Stimulated activated naive B cell treated with anti-CD40 and anti-IgM and Interleukin-4, amounts not matched to agents 10 μg/mL and 1 μg/mL and 100 μg/mL, for 72 hours (primary cell): ENCODE measurements at regions not wholly inside any gene's neighbourhood (a gene's known extent, or its start where the extent isn't known, plus 50 kb on each side); places are given as distances from the start of the nearest gene placed in this dataset.
"Not testable (repeated sequence)": the region's sequence is repeated elsewhere in the genome, so short reads cannot be mapped to it uniquely, and the experiment has no call there.

Source experiments
- ATAC-seq, 2 donors: fragments of 150-1000 bp; cut with Tn5 transposase; replicated peaks; 2 replicates each; pipeline ENCODE4 v1.10.0; 2021; ENCODE audit warnings: moderate library complexity in 1 of 2
- DNase-seq: peaks from one replicate; pipeline ENCODE4 v3.0.0; 2021
- H3K27ac Mint-ChIP-seq: one replicate; pipeline ENCODE4 v1.8.0; 2022; ENCODE audit warnings: mild to moderate bottlenecking, mixed read lengths
- H3K27me3 Mint-ChIP-seq, 2 donors: one replicate each; pipeline ENCODE4 v1.8.0; 2022; ENCODE audit warnings: mixed read lengths in 2 of 2
- H3K36me3 Mint-ChIP-seq, 2 donors: one replicate each; pipeline ENCODE4 v1.8.0; 2022; ENCODE audit warnings: mixed read lengths in 2 of 2, mild to moderate bottlenecking in 1 of 2
- H3K4me1 Mint-ChIP-seq, 2 donors: one replicate each; pipeline ENCODE4 v1.8.0; 2022; ENCODE audit warnings: mixed read lengths in 2 of 2, mild to moderate bottlenecking in 1 of 2
- H3K4me3 Mint-ChIP-seq, 2 donors: one replicate each; pipeline ENCODE4 v1.8.0; 2022; ENCODE audit warnings: mild to moderate bottlenecking in 2 of 2, mixed read lengths in 2 of 2, moderate library complexity in 1 of 2
- H3K9me3 Mint-ChIP-seq, 2 donors: one replicate each; pipeline ENCODE4 v1.8.0; 2022; ENCODE audit warnings: mixed read lengths in 2 of 2, mild to moderate bottlenecking in 1 of 2

DNA sequence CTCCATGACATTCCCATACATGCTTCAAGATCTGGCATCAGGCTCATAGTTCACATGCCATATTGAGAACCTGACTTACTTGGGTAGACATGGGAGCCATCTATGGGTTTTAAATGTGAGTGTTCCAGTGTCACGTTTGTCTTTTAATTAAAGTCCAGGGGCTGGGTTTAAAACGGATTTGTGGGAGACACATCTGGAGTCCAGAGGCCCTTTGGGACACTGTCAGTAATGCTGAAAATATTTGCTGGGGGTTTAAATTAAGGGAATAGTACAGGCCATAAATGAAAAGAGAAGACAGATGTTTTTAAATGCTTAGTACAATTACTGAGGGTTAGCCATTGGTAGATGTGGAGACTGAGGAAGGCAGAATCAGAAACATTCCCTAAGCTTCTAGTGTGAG, 478.0 kb downstream of the PID1 start:
- Mint-ChIP-seq H3K36me3 (no peaks in the 10 kb centered on the region), H3K27ac (no peak overlapping the region), H3K4me3 (no peak overlapping the region), H3K9me3 (peaks cover 0 to 6% of the 10 kb centered on the region in 2 donors), H3K4me1 (no peaks in the 10 kb centered on the region), H3K27me3 (no peaks in the 10 kb centered on the region)
- no peak for ATAC-seq
- no peak for DNase-seq

DNA sequence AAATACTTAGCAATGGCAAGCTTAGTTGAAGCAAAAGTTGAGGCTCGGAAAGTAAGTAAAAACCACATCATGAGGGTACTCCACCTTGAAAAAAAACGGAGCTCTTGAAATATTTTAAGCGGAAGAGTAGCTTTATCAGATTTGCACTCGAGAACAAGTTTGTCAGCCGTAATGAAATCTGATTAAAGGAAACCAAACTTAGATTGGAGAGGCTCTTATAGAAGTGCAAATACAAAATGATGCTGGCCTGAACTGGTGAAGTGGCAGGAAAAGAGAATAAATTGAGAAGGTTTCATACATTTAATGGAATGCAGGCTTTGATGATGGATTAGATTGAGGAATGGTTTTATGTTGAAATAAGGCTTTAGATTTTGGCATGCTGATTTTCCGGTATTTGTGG, 484.2 kb downstream of the PID1 start:
- H3K4me3 Mint-ChIP-seq = no peak overlapping the region
- no peak overlapping the region for H3K27ac Mint-ChIP-seq
- no peaks in the 10 kb centered on the region for H3K27me3 Mint-ChIP-seq
- no peaks in the 10 kb centered on the region for H3K36me3 Mint-ChIP-seq
- ATAC-seq = no peak
- H3K9me3 Mint-ChIP-seq = peaks cover 0 to 11% of the 10 kb centered on the region in 2 donors
- no peak for DNase-seq
- H3K4me1 Mint-ChIP-seq = no peaks in the 10 kb centered on the region

DNA sequence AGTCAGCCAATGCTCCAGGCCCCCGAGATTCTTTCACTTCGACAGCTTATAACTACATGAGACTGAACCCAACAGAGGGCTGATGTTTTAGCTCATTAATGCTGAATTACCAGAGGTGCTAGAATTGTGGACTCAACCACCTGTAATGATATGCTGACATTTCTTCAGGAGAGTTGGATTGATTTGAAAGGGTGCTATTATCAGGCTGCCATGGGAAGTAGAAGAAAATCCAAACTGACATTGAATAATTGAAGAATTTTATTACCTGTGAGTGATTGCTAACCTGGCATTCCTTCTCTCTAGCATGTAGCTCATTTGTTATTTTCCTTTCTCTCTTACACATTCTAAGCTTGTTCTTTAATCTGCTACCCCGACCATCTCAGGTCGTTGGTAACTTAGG, 488.8 kb downstream of the PID1 start:
- no peak for DNase-seq
- peaks cover 0 to 9% of the 10 kb centered on the region in 2 donors for H3K9me3 Mint-ChIP-seq
- H3K4me1 Mint-ChIP-seq = no peaks in the 10 kb centered on the region
- no peak overlapping the region for H3K27ac Mint-ChIP-seq
- no peaks in the 10 kb centered on the region for H3K27me3 Mint-ChIP-seq
- no peak for ATAC-seq
- no peak overlapping the region for H3K4me3 Mint-ChIP-seq
- H3K36me3 Mint-ChIP-seq = no peaks in the 10 kb centered on the region

DNA sequence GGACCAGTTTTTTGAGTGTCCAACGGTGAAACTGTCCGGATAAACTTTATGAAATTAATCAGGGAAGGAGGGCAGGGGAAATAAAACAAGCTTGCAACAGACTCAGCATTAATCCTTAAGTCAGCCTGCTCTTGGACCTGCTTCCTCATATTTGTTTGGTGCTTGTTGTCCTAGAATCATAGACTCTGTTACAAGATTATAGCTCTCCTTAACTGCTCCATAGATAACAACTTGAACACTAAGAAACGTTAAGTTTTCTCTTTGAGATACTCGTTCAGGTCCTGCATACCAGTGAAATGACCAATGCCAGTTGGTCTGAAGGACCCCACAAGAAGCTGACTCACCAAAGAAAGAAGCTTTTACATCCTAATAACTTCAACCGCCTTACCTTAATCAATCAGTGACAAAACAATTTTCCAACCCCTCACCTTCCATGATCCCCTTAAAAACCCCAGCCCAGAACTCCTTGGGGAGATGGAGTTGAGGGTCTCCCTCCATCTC, 493.2 kb downstream of the PID1 start:
- no peak overlapping the region for H3K4me3 Mint-ChIP-seq
- DNase-seq = no peak
- H3K4me1 Mint-ChIP-seq = no peaks in the 10 kb centered on the region
- H3K27me3 Mint-ChIP-seq = no peaks in the 10 kb centered on the region
- ATAC-seq = no peak
- no peak overlapping the region for H3K27ac Mint-ChIP-seq
- peaks cover 4 to 10% of the 10 kb centered on the region in 2 donors for H3K9me3 Mint-ChIP-seq
- no peaks in the 10 kb centered on the region for H3K36me3 Mint-ChIP-seq

DNA sequence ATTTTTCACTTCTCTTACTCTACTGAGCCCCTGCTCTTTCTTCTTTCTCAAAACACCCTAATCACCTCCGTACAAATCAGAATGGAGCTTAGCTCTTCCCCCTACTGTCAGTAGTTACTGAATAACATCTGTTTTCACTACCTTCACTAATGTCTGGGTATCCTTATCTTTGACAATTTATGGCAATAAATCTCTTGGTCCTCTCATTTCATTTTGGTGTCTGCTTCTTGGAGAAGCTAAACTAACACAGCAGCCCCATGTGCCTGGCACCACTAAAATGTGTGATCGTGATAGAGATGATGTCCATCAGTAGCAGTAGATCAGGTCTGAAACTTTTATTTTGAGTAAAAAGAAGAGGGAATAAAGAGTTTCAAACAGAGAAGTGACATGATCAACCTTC, 496.5 kb downstream of the PID1 start:
- Mint-ChIP-seq H3K4me3 (no peak overlapping the region), H3K27me3 (no peaks in the 10 kb centered on the region), H3K9me3 (peaks cover 8 to 10% of the 10 kb centered on the region in 2 donors), H3K4me1 (no peaks in the 10 kb centered on the region), H3K27ac (no peak overlapping the region), H3K36me3 (no peaks in the 10 kb centered on the region)
- ATAC-seq (no peak), DNase-seq (no peak)

DNA sequence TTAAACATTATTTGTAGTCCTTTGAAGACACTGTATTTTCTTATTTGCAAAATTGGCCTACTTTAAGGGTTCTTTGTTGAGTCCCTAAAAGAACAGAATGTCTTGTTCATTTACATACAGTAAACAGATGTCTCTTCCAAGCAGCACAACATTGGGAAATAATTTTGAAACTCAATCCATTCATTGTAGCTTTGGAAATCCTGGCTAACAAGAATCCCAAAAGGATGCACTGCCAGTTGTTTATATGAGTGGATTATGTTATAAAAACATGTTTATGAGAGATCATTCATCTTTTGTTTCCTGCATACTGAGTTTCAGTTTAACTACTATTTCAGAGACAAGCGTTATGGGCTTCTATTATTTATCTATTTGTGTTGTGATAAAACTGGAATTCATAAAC, 499.3 kb downstream of the PID1 start:
- Mint-ChIP-seq H3K27me3 (no peaks in the 10 kb centered on the region), H3K9me3 (peaks cover 7 to 8% of the 10 kb centered on the region in 2 donors), H3K4me3 (no peak overlapping the region), H3K4me1 (no peaks in the 10 kb centered on the region), H3K27ac (no peak overlapping the region), H3K36me3 (no peaks in the 10 kb centered on the region)
- ATAC-seq (no peak), DNase-seq (no peak)

DNA sequence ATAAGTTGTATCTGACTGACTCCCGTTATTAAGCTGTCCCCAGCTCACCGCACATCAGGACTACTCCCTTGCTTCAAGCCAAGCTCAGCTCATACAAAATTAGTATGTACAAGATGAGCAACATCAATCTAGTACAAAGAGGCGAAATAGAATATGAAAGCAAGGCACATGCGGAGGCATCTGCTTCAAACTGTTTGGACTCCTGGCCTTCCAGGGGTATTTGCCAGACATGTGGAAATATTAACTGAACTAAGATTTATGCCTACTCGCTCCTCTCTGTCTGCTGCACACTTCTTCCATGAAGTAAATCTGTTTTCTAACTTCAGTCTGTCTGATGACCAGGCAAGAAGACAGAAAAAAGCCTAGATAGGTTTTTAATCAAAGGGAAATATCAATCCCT, 499.8 kb downstream of the PID1 start:
- H3K36me3 Mint-ChIP-seq = no peaks in the 10 kb centered on the region
- ATAC-seq (no peak), DNase-seq (no peak)
- no peaks in the 10 kb centered on the region for H3K27me3 Mint-ChIP-seq
- H3K4me3 Mint-ChIP-seq = no peak overlapping the region
- H3K9me3 Mint-ChIP-seq = peaks cover 5 to 8% of the 10 kb centered on the region in 2 donors
- no peaks in the 10 kb centered on the region for H3K4me1 Mint-ChIP-seq
- no peak overlapping the region for H3K27ac Mint-ChIP-seq

DNA sequence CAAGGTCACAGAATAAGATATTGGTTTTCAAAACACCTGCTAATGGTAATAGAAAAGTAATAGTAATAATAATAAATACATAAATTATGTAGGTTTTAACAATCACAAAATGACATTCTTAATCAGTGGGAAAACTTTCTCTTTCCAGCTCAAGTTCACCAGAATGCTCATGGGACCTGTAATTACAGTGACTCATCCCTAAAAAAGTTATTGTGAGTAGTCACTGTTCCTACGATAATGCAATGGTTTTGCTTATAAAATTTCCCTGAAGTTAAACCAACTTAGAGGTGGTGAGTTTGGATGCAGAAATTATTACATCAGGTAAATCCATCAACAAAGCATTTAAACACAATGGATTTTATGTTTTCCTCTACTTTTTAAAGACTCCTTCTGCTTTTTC, 502.3 kb downstream of the PID1 start:
- H3K27me3 Mint-ChIP-seq = no peaks in the 10 kb centered on the region
- H3K36me3 Mint-ChIP-seq = no peaks in the 10 kb centered on the region
- H3K4me1 Mint-ChIP-seq = no peaks in the 10 kb centered on the region
- H3K27ac Mint-ChIP-seq = no peak overlapping the region
- no peak overlapping the region for H3K4me3 Mint-ChIP-seq
- peaks cover 2 to 4% of the 10 kb centered on the region in 2 donors for H3K9me3 Mint-ChIP-seq
- ATAC-seq (no peak), DNase-seq (no peak)

DNA sequence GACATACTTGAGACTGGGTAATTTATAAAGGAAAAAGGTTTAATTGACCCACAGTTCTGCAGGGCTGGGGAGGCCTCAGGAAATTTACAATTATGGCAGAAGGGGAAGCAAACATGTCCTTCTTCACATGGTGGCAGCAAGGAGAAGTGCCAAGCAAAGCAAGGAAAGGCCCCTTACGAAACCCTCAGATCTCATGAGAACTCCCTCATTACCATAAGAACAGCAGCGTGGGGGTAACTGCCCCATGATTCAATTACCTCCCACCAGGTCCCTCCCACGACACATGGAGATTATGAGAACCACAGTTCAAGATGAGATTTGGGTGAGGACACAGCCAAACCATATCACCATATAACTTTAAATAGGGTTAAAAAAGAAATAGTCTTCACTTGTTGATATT, 502.9 kb downstream of the PID1 start:
- not testable (repeated sequence) for H3K4me3 Mint-ChIP-seq, ATAC-seq, H3K36me3 Mint-ChIP-seq, DNase-seq, H3K4me1 Mint-ChIP-seq, H3K9me3 Mint-ChIP-seq, H3K27me3 Mint-ChIP-seq, H3K27ac Mint-ChIP-seq

DNA sequence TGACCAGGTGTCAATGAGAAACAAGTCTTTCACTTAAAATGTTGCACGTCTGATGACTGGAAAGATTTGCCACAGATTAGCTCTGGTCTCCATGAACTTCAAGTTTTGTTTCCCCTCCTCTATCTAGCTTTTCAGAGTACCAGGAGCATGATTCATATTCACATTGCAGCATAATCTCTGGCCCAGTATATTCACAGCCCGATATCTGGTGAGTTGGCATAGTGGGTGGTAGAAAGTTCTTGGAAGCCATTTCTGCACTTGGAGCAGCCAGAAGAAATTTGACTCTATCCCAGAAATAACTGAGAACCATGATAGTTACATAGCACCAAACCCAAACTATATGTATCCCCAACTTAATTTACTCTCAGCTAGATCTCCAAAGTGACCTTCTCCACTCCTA, 503.9 kb downstream of the PID1 start:
- no peak for DNase-seq
- Mint-ChIP-seq H3K27me3 (no peaks in the 10 kb centered on the region), H3K4me1 (no peaks in the 10 kb centered on the region), H3K4me3 (no peak overlapping the region), H3K9me3 (peaks cover 1 to 4% of the 10 kb centered on the region in 2 donors), H3K36me3 (no peaks in the 10 kb centered on the region), H3K27ac (no peak overlapping the region)
- no peak for ATAC-seq

DNA sequence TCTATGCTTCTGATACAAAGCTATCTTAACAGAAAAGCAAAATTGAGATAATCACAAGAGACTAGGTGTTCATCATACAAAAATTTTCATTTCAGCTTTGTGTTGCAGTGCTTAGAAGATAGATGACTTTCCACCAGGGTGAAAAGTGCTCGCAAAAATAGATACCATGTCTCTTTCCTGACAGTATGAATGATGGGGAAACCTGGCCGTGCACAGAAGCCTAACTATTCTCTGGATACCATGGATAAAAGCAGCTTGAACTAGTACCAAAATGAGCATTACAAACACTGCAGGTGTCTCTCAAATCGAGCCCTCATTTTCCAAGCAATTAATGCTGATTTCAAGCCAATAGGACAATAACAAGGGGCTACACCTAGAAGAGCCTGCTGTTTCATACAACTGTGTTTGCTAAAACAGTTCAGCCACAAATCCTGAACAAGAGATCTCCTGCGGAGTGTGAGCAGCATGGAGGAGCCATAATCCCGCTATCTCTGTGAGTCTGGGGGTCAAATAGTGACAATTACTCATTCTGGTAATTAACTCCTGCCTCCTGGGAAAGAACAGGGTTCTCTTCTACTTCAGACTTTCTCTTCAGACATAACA, 507.6 kb downstream of the PID1 start:
- H3K27me3 Mint-ChIP-seq = no peaks in the 10 kb centered on the region

DNA sequence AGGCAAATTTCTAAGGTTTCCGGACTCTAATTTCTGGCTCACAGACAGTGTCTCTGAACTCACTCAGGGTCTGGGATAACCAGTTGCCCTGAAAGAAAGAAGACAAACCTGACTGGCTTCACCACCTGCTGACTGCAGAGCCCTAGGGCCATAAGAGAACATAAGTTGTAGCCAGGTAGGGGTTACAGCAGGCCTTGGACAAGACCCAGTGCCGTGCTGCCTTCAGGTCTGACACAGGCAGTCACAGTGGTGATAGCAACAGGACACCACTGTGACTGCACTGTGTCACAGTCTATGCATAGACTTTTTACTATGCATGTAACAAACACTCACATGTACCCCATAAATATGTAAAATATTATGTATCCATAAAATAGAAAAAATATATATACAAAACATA, 508.5 kb downstream of the PID1 start:
- Mint-ChIP-seq H3K9me3 (no peaks in the 10 kb centered on the region), H3K27ac (no peak overlapping the region), H3K27me3 (no peaks in the 10 kb centered on the region), H3K36me3 (no peaks in the 10 kb centered on the region), H3K4me1 (no peaks in the 10 kb centered on the region), H3K4me3 (no peak overlapping the region)
- DNase-seq (no peak), ATAC-seq (no peak)

More for the DNA sequence above, 507.6 kb downstream of the PID1 start:
- DNase-seq (no peak), ATAC-seq (no peak)
- Mint-ChIP-seq H3K36me3 (no peaks in the 10 kb centered on the region), H3K4me3 (no peak overlapping the region), H3K27ac (no peak overlapping the region), H3K9me3 (no peaks in the 10 kb centered on the region), H3K4me1 (no peaks in the 10 kb centered on the region)

DNA sequence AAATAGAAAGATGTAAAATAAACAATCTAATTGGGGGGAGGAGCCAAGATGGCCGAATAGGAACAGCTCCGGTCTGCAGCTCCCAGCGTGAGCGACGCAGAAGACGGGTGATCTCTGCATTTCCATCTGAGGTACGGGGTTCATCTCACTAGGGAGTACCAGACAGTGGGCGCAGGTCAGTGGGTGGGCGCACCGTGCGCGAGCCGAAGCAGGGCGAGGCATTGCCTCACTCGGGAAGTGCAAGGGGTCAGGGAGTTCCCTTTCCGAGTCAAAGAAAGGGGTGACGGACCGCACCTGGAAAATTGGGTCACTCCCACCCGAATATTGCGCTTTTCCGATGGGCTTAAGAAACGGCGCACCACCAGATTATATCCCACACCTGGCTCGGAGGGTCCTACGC, 515.4 kb downstream of the PID1 start:
- H3K36me3 Mint-ChIP-seq, H3K4me1 Mint-ChIP-seq, ATAC-seq, H3K9me3 Mint-ChIP-seq, H3K27ac Mint-ChIP-seq, DNase-seq, H3K27me3 Mint-ChIP-seq, H3K4me3 Mint-ChIP-seq: not testable (repeated sequence)

DNA sequence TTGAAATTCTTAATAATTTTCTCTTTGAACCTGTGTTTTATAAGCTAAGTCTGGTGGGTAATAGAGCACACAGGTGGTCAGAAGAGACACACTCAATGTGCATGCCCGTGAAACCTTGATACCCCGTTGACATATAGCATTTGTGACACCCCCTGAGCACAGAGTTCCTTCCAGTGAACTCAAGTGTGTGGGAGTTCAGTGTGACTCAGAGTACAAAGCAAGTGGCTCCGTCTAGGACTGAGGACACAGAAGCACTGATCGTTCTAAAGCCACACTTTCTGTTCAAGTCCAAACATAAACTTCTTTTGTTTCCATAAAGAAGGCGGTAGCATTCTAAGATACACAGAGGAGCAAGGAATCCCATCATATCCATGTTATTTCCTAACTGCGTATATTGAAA, 523.6 kb downstream of the PID1 start:
- Mint-ChIP-seq H3K27me3 (no peaks in the 10 kb centered on the region), H3K9me3 (peaks cover 0 to 2% of the 10 kb centered on the region in 2 donors), H3K36me3 (no peaks in the 10 kb centered on the region), H3K27ac (no peak overlapping the region), H3K4me1 (no peaks in the 10 kb centered on the region), H3K4me3 (no peak overlapping the region)
- DNase-seq = no peak
- no peak for ATAC-seq

DNA sequence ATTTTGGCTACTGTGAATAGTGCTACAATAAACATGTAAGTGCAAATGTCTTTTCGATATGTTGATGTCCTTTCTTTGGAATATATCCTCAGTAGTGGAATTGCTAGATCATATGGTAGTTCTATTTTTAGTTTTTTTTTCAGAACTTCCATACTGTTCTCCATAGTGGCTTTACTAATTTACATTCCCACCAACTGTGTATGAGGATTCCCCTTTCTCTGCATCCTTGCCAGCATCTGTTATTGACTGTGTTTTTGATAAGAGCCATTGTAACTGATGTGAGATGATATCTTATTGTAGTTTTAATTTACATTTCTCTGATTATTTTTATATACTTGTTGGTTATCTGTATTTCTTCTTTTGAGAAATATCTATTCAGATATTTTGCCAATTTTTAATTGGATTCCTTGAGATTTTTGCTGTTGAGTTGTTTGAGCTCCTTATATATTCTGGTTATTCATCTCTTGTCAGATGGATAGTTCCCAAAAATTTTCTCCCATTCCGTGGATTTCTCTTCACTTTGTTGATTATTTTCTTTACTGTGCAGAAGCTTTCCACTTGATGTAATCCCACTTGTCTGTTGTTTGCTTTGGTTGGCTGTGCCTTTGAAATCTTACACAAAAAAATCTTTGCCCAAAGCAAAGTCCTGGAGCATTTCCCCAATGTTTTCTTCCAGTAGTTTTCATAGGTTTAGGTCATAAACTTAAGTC, 532.3 kb downstream of the PID1 start:
- Mint-ChIP-seq H3K9me3 (peaks cover 0 to 9% of the 10 kb centered on the region in 2 donors), H3K27me3 (no peaks in the 10 kb centered on the region), H3K36me3 (no peaks in the 10 kb centered on the region), H3K4me3 (no peak overlapping the region), H3K27ac (no peak overlapping the region), H3K4me1 (no peaks in the 10 kb centered on the region)
- DNase-seq (no peak), ATAC-seq (no peak)
